SKM-1 treated with dmso at 0.1 percent for 144 hours (cell line): ENCODE measurements at regions not wholly inside any gene's neighbourhood (a gene's known extent, or its start where the extent isn't known, plus 50 kb on each side); places are given as distances from the start of the nearest gene placed in this dataset.

Experiments
- DNase-seq: peaks from one replicate; lab custom pipeline; 2025; ENCODE audit not compliant: unreplicated experiment; lab: John Stamatoyannopoulos, UW

DNA sequence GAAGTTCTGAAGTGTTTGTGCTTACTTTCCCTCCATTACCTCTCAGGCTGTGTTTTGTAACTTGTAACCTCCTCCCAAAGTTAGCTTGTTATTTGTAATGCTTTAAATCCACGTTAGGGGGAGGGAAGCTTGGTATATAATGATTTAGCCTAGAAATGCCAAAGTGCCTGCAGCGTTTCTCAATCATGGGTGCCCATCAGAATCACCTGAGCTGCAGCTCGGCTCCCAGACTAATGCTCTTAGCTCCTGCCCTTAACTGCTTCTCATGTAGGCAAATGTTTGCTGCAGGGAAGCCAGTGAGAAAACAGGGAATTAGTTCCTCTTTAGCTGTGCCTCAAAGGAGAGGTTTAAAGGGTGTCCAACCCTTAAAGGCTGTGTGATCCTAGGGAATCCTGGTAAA lies 219.2 kb upstream of the NAALADL2 start:
- DNase-seq: no peak

DNA sequence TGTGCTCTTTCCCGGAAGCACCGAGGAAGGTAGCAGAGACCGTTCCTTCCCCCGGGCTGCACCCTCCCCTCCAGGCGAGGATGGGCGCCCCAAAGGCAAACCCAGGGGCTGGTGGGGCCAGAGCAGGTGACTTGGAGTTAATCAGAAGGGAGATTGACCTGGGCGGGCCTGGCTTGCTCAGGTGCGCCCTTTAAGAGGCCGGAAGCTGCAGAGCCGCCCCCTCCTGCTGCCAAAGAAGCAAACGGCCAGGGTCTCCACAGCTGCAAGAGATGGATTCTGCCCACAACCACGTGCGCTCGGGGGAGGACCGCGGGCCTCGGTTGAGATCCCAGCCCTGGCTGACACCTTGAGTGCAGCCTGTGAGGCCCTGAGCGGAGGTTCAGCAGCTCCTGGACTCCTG lies 218.2 kb upstream of the NAALADL2 start:
- DNase-seq: no peak

DNA sequence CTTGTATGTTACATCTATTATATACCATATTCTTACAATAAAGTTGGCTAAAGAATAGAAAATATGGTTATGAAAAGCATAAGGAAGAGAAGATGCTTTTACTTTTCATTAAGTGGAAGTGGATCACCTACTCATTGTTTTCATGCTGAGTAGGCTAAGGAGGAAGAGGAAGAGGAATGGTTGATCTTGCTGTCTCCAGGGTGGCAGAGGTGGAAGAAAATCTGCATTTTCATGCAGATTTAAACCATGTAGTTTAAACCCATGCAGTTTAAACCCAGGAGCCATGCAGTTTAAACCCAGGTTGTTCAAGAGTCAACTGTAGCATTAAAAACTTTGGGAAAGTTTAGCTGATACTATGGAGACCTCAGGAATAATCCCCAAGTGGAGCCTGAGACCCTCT lies 214.8 kb upstream of the NAALADL2 start:
- no peak for DNase-seq

DNA sequence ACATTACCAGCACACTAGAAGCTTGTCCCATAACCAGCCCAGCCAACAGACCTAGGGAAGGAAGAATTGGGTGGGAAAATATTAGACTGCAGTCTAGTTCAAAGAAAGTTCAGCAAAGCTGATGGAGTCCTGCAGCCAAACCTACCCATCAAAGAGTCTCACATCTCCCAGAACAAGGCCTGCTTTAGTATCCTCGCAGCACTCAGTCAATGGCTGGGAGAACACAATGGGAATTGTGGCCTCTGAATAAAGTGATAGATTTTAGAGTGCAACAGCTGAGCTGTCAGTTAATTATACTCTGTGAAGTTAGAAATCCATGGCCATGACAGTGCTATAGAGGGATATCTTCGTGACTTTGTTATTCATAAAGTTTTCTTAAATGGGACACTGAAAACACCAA lies 207.2 kb upstream of the NAALADL2 start:
- no peak for DNase-seq

DNA sequence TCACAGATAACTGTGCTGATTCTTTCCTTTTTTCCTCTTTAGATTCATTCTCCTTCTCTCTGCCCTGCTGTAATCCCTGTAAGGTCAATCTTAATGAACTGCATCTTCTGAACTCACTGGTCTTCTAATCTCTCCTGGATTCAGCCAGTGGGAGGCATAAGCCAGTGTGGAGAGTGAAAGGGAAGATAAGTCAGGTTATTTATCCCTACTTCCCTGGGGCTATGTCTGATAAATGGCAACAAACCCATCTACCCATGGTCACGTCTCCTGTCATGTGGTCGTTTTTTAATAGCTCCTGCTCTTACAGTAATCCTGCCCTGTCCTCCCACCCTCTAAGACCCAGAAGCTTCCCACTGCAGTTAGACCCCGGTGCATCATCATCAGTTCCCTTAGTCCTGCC lies 199.6 kb upstream of the NAALADL2 start:
- no peak for DNase-seq

DNA sequence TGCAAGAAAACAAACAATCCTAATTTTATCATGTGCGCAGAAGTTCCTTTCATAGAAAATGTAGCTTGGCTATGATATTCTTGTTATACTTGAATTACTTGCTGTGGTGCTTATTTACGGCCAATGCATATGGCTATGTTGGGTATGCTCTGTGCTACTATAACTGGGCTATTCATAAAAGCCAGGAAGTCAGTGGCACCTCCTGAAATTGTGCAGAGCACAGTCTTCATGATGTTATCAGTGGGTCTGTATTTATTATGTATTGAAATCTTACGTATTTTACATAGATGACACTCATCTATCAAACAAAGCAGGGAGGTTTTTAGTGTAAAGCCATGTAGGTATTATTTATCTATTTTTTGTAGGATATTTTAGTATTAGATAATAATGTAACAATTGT lies 196.5 kb upstream of the NAALADL2 start:
- no peak for DNase-seq

DNA sequence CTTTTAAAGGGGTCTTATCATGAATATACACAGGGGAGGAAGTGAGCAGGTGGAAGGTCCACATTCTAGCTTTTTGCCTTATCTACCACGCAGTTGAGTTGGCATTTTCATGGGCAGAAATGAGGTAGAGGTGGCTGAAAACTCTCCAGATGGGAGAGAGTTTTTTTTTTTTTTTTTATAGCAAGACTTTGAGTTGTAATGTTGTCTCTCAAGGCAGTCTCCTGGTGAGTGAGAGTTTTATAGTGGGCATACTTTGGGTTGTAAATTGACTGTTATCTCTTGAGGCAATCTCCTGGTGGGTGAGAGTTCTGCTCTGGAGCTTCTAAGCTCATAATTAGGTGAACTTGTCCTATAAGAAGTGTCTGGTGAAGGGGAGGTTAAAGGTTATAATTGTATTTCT lies 191.7 kb upstream of the NAALADL2 start:
- no peak for DNase-seq

DNA sequence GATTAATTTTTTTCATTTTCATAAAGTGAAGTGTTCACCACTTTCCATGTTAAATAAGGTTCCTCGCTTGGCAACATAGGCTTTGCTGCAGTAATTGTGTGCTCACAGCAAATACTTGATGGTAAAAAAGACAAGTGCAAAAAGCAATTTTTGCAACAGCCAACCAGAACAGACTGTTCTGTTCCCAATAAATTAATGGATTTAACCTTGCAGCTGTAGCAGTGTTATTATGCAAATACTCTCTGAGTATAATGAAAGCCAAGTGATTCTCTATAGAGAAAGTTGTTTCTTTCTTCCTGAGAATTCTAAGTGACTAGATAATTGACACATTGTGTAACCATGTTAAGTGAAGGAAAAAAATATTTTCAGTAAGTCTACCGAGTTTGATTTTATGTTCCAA lies 183.7 kb upstream of the NAALADL2 start:
- no peak for DNase-seq

DNA sequence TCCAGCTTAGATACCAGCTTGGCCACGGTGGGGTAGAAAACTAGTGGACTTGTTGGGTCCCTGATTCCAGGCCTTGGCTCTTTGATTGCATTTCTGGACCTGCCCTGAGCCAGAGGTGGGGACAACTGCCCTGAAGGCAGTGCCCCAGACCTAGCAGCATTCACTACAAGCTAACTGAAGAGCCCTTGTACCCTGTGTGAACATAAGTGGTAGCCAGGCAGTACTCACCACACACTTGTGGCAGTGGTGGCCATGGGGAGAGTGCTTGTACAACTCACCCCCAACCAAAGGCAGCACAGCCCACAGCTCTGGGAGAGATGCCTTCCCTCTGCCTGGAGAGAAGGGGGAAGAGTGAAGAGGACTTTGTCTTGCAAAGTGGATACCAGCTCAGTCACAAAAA lies 177.3 kb upstream of the NAALADL2 start:
- no peak for DNase-seq

DNA sequence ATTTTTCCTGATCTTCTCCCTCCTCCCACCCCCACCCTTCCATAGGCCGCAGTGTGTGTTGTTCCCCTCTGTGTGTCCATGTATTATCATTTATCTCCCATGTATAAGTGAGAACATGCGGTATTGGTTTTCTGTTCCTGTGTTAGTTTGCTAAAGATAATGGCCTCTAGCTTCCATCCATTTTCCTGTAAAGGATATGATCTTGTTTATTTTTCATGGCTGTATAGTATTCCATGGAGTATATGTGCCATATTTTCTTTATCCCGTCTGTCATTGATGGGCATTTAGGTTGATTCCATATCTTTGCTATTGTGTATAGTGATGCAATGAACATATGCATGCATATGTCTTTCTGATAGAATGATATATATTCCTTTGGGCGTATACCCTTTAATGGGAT lies 173.3 kb upstream of the NAALADL2 start:
- DNase-seq: no peak

DNA sequence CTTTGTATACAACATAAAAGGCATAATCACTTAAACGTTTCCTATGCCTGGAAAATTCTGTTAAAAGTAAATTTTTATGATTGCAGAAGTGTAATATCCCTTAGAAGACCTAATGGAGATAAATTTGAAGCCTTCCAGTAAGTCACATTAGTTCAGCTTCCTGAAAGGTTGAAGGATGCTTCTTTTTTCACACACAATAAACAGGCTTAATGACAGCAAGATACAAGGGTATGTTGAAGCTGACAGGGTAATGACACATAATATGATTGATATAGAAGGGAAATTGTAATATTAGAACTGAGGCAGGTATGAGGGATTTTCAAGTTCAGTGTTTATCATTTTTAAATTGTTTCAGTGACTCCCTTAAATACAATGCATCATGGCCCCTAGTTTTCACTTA lies 161.8 kb upstream of the NAALADL2 start:
- DNase-seq: no peak

DNA sequence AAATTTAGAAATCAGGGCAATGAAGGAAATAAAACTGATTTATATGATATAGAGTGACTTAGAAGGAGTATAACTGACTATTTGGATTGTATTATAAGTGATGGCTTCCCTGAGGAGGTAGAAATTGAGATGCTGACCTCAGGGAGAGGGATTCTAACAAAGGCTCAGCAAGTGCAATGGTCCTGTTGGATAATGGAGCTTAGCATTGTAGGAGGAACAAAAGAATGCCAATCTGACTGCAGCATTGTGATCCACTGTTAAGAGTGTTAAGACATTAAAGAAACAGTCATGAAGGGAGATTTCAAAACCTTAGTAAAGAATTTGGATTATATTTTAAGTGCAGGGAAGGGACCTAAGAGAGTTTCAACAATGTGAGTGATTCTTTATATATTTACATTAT lies 158.4 kb upstream of the NAALADL2 start:
- DNase-seq: no peak

DNA sequence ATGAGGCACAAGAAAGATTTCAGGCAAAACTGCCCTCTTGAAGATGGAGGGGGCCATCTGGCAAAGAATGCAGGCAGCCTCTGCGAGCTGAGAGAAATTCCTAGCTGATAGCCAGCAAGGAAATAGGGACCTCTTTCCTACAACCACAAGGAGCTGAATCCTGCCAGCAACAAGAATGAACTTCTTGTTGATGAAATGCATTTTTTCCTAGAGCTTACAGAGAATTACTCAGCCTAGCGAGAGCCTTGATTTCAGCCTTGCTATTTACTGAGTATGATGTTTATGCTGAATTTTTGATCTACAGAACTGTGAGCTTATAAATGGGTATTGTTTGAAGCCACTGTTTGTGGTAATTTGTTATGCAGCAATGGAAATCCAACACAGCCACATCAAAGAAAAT lies 148.5 kb upstream of the NAALADL2 start:
- DNase-seq: no peak

DNA sequence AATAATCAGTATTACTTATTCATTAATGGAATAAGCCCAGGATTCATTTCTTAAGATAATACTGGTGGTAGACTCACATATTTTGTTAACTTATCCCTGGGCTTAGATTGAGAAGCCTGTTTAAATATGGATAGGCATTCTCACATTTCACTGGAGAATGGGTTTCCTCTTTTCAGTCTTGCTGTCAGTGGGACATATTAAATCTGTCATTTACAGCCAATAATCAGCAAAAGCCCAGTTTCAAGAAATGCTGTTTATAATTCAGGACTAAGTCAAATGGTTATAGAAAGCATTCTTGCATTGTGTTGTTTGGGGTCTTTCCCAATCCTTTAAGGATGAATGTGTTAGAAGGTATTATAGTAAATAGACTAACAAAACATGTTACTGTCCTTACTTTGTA lies 143.7 kb upstream of the NAALADL2 start:
- no peak for DNase-seq

DNA sequence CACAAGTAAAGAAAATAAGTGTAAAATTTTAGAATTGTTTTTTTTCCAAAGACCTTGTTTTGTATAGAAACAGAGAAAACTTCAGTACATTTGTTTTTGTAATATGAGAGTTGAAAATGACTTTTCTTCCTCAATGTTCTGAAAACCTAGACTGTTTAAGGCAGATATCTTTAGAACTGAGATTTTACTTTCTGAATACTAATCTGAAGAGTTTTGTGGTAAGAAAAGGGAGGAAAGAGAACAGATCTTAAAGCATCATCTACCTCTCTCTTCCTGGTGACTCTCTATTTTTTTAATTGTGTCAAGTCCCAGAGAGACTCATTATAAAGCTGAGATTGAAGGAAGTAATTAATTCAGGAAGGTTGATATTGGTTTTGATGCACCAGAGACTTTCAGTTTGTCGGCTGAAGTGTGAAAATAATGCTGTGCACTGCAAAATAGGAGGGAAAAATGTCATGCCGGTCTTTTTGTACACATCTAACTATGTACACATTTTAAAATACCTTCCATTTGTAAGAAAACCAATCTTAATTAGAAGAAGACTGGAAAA lies 142.1 kb upstream of the NAALADL2 start:
- DNase-seq: no peak

DNA sequence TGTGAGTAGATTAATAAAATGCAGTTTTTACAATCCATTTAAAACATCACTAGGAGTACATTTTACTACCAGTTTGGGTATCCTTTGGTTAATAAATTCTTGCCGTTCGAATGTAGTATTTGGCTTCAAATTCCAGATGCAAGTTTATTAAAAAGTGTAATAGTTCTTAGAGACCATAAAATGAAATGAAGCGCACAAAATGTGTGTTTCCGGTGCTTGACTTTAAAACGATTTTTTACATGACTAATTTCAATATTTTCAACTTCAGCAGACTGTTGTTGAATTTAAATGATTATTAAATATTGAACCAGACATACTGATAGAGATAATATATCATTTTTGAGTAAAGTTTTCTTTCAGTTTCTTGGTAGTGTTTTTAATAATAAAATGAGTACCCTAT lies 138.4 kb upstream of the NAALADL2 start:
- no peak for DNase-seq

DNA sequence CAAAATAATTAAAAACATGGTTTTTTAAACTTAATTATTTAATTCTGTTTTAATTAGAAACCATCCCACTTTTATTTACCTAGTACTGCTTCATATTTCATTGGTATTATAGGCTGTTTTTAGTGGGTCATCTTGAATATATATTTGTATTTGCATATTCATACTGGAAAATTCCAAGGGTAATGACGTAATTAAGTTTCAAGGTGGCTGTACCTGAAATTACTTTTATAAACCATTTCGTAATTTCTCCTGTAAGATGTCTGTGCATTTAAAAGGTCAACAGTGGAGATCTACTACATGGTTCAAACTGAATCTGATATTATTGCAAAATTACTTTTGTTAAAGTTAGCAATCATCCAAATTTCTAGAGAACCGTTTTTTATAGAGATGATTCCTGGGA lies 133.8 kb upstream of the NAALADL2 start:
- no peak for DNase-seq

DNA sequence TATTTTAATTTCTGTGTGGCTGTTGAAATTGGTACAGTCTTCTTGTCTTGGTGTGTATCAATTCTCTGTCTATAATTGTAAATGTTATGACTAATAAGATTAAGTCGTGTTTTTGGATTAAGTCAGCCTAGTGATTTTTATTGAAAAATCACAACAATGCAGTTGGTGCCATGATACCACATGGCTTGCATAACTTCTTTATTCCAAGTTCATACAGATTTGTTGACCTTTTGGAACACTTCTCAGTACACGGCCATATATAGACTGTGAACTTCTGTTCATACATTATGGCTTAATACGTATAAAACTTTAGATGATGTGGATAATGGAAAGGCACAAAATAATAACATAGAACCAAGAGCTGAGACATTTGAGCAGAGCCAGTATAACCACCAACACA lies 121.2 kb upstream of the NAALADL2 start:
- DNase-seq: no peak

DNA sequence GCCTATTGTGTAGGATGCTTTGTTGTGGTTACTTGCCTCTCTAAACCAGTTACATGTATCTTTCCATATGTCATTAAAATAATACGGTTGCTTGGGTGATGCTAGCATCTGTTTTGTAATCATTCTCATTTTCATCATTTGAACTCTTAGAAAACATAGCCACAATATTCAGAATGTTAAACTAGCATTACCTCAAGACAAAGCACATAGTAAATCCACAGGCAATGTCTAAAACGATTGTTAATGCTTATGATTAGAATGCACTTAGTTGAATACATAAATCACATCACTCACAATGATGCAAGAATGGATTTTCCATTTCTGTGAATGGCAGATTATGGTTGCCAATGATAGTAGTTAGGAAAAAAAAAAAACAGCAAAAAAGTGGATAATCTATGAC lies 110.0 kb upstream of the NAALADL2 start:
- no peak for DNase-seq

DNA sequence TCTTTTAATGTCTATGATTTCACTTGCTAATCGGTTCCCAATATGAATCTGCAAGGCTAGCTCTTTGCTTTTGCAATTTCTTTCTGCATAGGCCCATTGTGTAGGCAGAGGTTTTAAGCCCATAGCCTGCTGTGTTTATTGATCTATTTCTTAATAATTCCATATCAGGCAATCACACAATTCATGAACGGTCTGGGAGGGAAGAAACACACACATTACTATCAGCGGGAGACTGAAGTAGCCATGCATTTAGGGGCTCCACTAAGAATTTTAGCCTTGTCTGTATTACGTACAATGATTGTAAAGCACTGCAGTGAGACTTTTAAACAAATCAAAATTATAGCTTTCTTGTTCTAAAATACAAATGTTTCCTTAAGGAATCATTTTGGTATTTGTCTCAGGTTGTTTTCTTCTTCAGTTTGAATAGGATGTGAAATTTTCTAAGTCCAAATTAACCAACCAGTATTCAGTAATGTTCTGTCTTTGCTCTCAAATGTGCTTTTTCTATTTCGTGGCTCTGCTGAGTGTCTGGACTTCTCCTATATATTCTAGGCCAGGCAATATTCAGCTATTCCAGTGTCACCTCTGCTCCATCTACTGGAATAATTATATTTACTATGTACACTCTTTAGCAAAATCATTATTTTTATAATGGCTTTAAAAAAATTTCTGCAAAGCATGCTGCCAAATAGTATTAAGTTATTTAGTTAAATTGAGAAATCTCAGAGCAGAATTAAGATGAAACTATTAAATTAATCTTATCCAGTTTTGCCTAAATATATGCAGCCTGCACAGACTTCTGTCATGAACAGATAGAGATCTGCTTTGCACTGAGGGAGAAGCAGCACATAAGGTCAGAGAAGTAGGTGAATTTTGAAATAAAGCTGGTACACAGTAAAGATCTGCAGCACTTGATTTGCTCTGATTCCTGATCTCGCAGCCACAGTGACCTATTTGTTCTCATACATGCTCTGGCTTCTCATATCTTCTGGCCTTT lies 103.0 kb upstream of the NAALADL2 start:
- DNase-seq: no peak

DNA sequence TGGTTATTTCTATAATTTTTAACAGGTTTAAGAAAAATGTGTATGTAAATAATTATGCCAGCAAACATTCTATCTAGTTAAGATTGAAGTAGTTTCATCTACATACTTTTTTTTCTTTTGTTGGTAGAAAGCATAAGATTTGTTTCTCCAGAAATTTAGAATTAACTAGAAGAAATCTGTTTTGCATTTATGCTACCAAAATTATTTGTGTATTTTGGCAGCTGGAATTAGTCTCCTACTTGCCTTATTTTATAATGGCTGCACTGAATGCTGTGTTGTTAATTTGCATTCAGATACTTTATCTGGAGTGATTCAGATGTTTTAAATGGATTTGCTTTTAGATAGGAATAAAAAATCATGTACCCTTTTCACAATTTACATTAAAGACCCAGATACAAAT lies 100.2 kb upstream of the NAALADL2 start:
- DNase-seq: no peak

DNA sequence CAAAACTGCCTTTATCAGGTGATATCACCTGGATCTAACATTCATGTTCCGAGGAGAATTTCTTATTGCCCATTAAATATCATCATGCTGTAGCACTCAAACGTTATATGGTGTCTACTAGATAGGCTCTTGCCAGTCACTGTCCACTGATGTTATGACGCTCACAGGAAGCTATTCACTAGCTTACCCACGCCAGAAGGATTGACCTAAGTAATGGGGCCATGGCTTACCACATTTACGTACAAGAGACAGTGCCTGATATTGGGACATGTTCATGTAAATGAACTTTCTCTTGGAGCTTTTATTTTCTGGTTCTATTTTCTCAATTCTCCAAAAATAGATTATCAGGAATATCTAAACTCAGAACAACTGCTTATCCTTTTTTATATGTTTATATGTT lies 91.7 kb upstream of the NAALADL2 start:
- DNase-seq: no peak
